ENCODE measurements at regions not wholly inside any gene's neighbourhood (a gene's known extent, or its start where the extent isn't known, plus 50 kb on each side); places are given as distances from the start of the nearest gene placed in this dataset.

DNA sequence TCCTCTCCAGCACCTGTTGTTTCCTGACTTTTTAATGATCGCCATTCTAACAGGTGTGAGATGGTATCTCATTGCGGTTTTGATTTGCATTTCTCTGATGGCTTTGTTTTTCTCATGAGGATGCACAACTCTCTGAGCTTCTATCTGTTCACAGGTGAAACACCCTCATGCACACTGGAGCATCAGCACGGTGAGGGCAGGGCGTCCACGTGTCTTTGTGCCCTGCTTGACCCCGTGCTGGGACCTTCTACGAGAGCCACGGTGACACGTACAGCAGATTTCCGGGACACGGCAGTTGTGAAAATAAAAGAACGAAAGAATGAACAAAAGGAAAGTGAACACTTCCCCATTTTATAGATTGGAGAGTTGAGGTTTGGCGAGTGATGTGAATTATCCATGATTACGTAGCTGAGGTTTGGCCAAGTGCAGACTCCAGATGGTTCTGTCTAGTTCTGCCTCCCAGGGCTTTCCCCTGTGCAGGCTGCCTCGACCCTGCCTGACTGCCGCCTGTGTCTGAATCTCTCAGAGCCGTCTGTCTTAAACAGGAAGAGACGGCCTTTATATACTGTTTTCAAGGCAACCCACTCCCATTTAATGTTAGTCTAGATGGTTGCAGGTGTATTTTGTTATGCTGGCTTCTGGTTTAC lies 67.8 kb upstream of the SORBS2 start:
- Histone ChIP-seq H3K9me3 (peaks cover 0 to 10% of the 10 kb centered on the region in 2 donors), H3K4me1 (no peaks in the 10 kb centered on the region), H3K27me3 (no peaks in the 10 kb centered on the region), H3K27ac (no peak overlapping the region), H3K36me3 (no peaks in the 10 kb centered on the region), H3K4me3 (no peak overlapping the region)
- no peak for DNase-seq (ENCODE audit: low spot score)
- TF ChIP-seq, protein P1, sequence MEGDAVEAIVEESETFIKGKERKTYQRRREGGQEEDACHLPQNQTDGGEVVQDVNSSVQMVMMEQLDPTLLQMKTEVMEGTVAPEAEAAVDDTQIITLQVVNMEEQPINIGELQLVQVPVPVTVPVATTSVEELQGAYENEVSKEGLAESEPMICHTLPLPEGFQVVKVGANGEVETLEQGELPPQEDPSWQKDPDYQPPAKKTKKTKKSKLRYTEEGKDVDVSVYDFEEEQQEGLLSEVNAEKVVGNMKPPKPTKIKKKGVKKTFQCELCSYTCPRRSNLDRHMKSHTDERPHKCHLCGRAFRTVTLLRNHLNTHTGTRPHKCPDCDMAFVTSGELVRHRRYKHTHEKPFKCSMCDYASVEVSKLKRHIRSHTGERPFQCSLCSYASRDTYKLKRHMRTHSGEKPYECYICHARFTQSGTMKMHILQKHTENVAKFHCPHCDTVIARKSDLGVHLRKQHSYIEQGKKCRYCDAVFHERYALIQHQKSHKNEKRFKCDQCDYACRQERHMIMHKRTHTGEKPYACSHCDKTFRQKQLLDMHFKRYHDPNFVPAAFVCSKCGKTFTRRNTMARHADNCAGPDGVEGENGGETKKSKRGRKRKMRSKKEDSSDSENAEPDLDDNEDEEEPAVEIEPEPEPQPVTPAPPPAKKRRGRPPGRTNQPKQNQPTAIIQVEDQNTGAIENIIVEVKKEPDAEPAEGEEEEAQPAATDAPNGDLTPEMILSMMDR (IDR thresholded peaks at IDR 0.05) = no peak

DNA sequence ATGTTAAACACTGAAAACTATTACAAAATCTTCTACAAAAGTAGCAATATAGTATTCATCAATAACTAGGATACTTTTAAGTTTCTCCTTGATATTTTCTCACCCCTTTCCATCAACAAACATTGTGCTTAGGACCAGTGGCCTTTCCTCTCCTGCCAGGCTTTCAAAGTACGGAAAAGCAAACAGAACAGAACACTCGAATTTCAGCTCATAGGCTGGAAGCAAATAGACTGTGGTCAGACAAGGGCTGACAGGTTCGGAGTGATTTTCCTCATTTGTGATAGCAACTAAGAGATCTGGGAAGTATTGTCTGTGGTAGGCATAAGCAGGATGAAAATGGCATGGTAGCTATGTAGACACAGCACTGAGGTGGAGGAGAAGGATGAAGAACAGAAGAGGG lies 68.6 kb upstream of the SORBS2 start:
- Histone ChIP-seq H3K9me3 (peaks cover 0 to 10% of the 10 kb centered on the region in 2 donors), H3K27me3 (no peaks in the 10 kb centered on the region), H3K27ac (no peak overlapping the region), H3K36me3 (no peaks in the 10 kb centered on the region), H3K4me3 (no peak overlapping the region), H3K4me1 (no peaks in the 10 kb centered on the region)
- no peak for DNase-seq (ENCODE audit: low spot score)
- TF ChIP-seq, protein P1 (IDR thresholded peaks at IDR 0.05) = no peak

DNA sequence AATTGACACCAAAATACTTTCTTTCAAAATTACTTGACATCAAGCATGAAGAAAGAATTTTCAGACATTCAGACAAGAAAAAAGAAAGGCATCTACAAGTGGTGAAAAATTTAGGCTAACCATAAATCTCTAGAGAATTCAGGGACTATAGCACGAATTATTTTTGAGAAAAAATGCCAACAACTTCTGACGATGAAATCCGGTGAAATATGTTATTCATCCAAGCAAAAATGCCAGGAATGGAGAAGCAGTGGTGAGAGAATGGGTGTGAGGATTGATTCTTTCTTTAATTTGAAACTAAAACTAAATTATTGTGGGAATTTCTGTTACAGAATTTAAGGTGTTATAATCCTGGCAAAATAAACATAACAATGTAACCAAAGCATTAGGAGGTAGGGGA lies 69.4 kb upstream of the SORBS2 start:
- peaks cover 0 to 10% of the 10 kb centered on the region in 2 donors for H3K9me3 ChIP-seq
- no peak overlapping the region for H3K27ac ChIP-seq
- no peaks in the 10 kb centered on the region for H3K36me3 ChIP-seq
- DNase-seq (ENCODE audit: low spot score) = no peak
- TF ChIP-seq, protein P1 (IDR thresholded peaks at IDR 0.05) = no peak
- no peaks in the 10 kb centered on the region for H3K4me1 ChIP-seq
- H3K27me3 ChIP-seq = no peaks in the 10 kb centered on the region
- H3K4me3 ChIP-seq = no peak overlapping the region

DNA sequence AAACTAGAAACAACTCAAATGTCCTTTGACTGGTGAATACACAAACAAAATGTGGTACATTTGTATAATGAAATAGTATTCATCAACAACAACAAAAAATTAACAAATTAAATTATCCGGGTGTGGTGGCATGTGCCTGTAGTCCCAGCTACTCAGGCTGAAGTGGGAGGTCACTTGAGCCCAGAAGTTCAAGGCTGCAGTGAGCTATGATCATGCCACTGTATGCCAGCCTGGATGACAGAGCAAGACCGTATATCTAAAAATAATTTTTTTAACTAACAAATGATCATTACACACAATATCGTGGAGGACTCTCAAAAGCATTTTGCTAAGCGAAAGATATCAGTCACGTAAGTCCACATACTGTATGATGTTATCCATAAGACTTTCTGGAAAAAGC lies 71.6 kb upstream of the SORBS2 start:
- no peaks in the 10 kb centered on the region for H3K36me3 ChIP-seq
- no peak overlapping the region for H3K4me3 ChIP-seq
- peaks cover 0 to 15% of the 10 kb centered on the region in 2 donors for H3K9me3 ChIP-seq
- H3K27ac ChIP-seq = no peak overlapping the region
- TF ChIP-seq, protein P1 (IDR thresholded peaks at IDR 0.05) = no peak
- H3K4me1 ChIP-seq = no peaks in the 10 kb centered on the region
- no peaks in the 10 kb centered on the region for H3K27me3 ChIP-seq
- no peak for DNase-seq (ENCODE audit: low spot score)

DNA sequence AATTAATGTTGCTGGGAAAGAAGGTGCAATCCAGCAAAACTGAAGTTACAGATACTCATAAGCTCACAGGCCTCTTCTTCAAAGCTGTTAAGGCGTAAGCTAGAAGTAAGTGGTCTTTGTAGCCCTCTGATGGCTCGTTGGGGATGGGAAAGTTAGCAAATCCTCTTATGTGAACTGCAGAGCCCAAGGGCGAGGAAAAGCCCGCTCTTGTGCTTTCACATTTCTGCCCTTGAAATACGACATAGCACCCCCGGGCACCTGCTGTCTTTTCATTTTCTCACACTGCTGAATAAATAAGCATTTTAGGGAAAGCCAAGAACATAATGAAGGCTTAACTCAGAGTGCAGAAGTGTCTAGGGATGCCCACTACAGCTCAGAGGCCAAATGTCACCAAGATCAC lies 73.1 kb upstream of the SORBS2 start:
- Histone ChIP-seq H3K4me3 (no peak overlapping the region), H3K36me3 (no peaks in the 10 kb centered on the region), H3K9me3 (peaks cover 0 to 15% of the 10 kb centered on the region in 2 donors), H3K27me3 (no peaks in the 10 kb centered on the region), H3K27ac (no peak overlapping the region), H3K4me1 (no peaks in the 10 kb centered on the region)
- no peak for DNase-seq (ENCODE audit: low spot score)
- TF ChIP-seq, protein P1 (IDR thresholded peaks at IDR 0.05) = no peak

DNA sequence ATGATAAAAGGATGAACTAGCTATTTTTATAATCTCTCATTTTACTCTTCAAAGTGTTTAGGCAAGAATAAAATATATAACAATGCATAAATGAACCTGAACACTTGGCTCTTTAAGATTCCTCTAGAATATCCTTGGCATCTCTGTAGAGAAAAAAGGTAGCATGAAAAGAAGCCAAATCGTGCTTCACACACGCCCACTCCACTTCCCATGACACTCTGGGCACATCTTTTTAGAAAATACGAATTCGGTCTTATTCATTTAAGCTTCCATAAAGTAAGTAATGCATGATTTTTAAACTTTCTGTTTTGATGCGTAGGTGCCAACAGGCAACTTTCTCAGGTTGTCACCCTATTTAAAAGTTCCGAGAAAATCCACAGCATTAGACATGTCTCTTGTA lies 73.6 kb upstream of the SORBS2 start:
- no peaks in the 10 kb centered on the region for H3K4me1 ChIP-seq
- H3K4me3 ChIP-seq = no peak overlapping the region
- TF ChIP-seq, protein P1 (IDR thresholded peaks at IDR 0.05) = no peak
- no peak for DNase-seq (ENCODE audit: low spot score)
- no peaks in the 10 kb centered on the region for H3K27me3 ChIP-seq
- no peaks in the 10 kb centered on the region for H3K36me3 ChIP-seq
- peaks cover 0 to 15% of the 10 kb centered on the region in 2 donors for H3K9me3 ChIP-seq
- H3K27ac ChIP-seq = no peak overlapping the region

Data from right atrium auricular region (tissue), 2 donors.